ENCODE measurements at regions not wholly inside any gene's neighbourhood (a gene's known extent, or its start where the extent isn't known, plus 50 kb on each side); places are given as distances from the start of the nearest gene placed in this dataset.

GRCh38 chr9:82511626-82512025, 523.1 kb downstream of the SPATA31D1 start:
- Histone ChIP-seq H2AFZ (ENCODE audit: low read length) (no peak overlapping the region), H3K4me3 (replicated peaks in 1 of 4; ENCODE audit: control extremely low read depth in 1 of 4, insufficient read depth in 1 of 4, low read depth in 3 of 4, low read length in 4 of 4) (no peak overlapping the region), H3K4me2 (ENCODE audit: extremely low read depth, insufficient read depth, low read length) (no peak overlapping the region), H3K79me2 (ENCODE audit: control insufficient read depth, insufficient read depth, low read length) (no peaks in the 10 kb centered on the region), H3K9ac (ENCODE audit: insufficient read depth, low read length) (no peak overlapping the region), H3K36me3 (ENCODE audit: control insufficient read depth, insufficient read depth, low read length) (no peaks in the 10 kb centered on the region), H3K27ac (ENCODE audit: insufficient read depth, low read length) (no peak overlapping the region), H4K20me1 (ENCODE audit: control insufficient read depth, extremely low read depth, insufficient read depth, low read length) (no peaks in the 10 kb centered on the region), H3K9me3 (ENCODE audit: control insufficient read depth, insufficient read depth, low read depth, low read length) (no peaks in the 10 kb centered on the region), H3K4me1 (ENCODE audit: control insufficient read depth, extremely low read depth, insufficient read depth, low read length) (peaks cover 2% of the 10 kb centered on the region), H3K27me3 (ENCODE audit: control insufficient read depth, insufficient read depth, low read length) (no peaks in the 10 kb centered on the region)
- TF ChIP-seq, protein P1, sequence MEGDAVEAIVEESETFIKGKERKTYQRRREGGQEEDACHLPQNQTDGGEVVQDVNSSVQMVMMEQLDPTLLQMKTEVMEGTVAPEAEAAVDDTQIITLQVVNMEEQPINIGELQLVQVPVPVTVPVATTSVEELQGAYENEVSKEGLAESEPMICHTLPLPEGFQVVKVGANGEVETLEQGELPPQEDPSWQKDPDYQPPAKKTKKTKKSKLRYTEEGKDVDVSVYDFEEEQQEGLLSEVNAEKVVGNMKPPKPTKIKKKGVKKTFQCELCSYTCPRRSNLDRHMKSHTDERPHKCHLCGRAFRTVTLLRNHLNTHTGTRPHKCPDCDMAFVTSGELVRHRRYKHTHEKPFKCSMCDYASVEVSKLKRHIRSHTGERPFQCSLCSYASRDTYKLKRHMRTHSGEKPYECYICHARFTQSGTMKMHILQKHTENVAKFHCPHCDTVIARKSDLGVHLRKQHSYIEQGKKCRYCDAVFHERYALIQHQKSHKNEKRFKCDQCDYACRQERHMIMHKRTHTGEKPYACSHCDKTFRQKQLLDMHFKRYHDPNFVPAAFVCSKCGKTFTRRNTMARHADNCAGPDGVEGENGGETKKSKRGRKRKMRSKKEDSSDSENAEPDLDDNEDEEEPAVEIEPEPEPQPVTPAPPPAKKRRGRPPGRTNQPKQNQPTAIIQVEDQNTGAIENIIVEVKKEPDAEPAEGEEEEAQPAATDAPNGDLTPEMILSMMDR (conservative IDR thresholded peaks at IDR 0.05 in 1 of 2, IDR thresholded peaks at IDR 0.05 in 1 of 2; ENCODE audit: low read depth in 1 of 2, low read length in 2 of 2), result no peak
- no peak for TF ChIP-seq EZH2 (IDR thresholded peaks at IDR 0.05; ENCODE audit: low read length, missing control alignments)
- no peak for DNase-seq (ENCODE audit: low read depth in 2 of 2)

DNA sequence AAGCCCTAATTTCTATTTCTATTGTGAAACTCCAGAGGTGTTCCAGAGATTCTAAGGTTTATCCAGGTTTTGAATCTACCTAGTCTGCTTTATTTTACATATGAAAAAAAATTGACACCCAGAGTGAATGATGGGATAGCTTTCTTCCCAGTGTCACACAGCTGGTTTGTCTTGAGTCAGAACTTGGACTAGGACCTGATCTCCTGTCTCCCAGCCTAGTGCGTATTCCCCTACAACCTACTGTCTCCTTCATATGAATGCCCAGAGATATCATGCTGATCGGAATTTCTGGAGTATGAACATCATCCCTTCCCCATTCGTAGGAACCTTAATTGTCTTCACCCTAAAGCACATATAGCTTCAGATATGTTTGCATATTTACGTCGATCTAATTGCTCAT, 524.2 kb downstream of the SPATA31D1 start:
- Histone ChIP-seq H2AFZ (ENCODE audit: low read length) (no peak overlapping the region), H3K36me3 (ENCODE audit: control insufficient read depth, insufficient read depth, low read length) (no peaks in the 10 kb centered on the region), H3K9ac (ENCODE audit: insufficient read depth, low read length) (no peak overlapping the region), H3K9me3 (ENCODE audit: control insufficient read depth, insufficient read depth, low read depth, low read length) (no peaks in the 10 kb centered on the region), H3K27ac (ENCODE audit: insufficient read depth, low read length) (no peak overlapping the region), H3K4me3 (replicated peaks in 1 of 4; ENCODE audit: control extremely low read depth in 1 of 4, insufficient read depth in 1 of 4, low read depth in 3 of 4, low read length in 4 of 4) (no peak overlapping the region), H3K4me1 (ENCODE audit: control insufficient read depth, extremely low read depth, insufficient read depth, low read length) (peaks cover 2% of the 10 kb centered on the region), H3K79me2 (ENCODE audit: control insufficient read depth, insufficient read depth, low read length) (no peaks in the 10 kb centered on the region), H3K4me2 (ENCODE audit: extremely low read depth, insufficient read depth, low read length) (no peak overlapping the region), H4K20me1 (ENCODE audit: control insufficient read depth, extremely low read depth, insufficient read depth, low read length) (no peaks in the 10 kb centered on the region), H3K27me3 (ENCODE audit: control insufficient read depth, insufficient read depth, low read length) (no peaks in the 10 kb centered on the region)
- TF ChIP-seq EZH2 (IDR thresholded peaks at IDR 0.05; ENCODE audit: low read length, missing control alignments), result no peak
- TF ChIP-seq, protein P1 (conservative IDR thresholded peaks at IDR 0.05 in 1 of 2, IDR thresholded peaks at IDR 0.05 in 1 of 2; ENCODE audit: low read depth in 1 of 2, low read length in 2 of 2), result no peak
- peak in 1 of 2 donors; percentile 29 for DNase-seq (ENCODE audit: low read depth in 2 of 2)

DNA sequence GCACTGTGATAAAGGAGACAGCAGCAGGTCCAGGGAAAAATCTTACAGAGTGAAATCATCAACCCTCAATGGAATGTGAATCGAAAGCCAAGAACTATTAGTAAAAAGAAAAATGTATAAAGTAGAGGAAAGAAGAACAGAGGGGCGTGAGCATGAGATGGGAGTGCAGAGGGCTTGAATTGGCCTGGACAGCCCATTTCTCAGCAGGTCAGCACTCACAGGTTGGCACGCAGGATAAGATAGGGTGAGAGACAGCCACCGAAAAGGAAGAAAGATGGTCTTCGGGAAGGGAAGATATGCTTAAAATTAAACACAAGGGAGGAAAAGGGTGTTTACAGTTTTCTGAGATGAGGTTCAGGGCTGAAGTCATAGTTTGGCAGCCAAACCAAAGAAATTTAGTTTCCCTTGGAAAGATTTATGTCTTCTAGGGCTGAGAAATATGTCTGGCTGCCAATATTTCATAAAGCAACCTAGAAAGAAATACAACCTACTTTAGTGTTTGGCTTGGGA, 524.7 kb downstream of the SPATA31D1 start:
- Histone ChIP-seq H3K9me3 (ENCODE audit: control insufficient read depth, insufficient read depth, low read depth, low read length) (no peaks in the 10 kb centered on the region), H3K4me3 (replicated peaks in 1 of 4; ENCODE audit: control extremely low read depth in 1 of 4, insufficient read depth in 1 of 4, low read depth in 3 of 4, low read length in 4 of 4) (peak overlapping the region in 2 of 4 experiments; percentile 13 to 15), H3K9ac (ENCODE audit: insufficient read depth, low read length) (no peak overlapping the region), H3K79me2 (ENCODE audit: control insufficient read depth, insufficient read depth, low read length) (no peaks in the 10 kb centered on the region), H3K36me3 (ENCODE audit: control insufficient read depth, insufficient read depth, low read length) (no peaks in the 10 kb centered on the region), H3K27me3 (ENCODE audit: control insufficient read depth, insufficient read depth, low read length) (no peaks in the 10 kb centered on the region), H4K20me1 (ENCODE audit: control insufficient read depth, extremely low read depth, insufficient read depth, low read length) (no peaks in the 10 kb centered on the region), H3K4me2 (ENCODE audit: extremely low read depth, insufficient read depth, low read length) (peak overlapping the region; percentile 82), H3K4me1 (ENCODE audit: control insufficient read depth, extremely low read depth, insufficient read depth, low read length) (peaks cover 2% of the 10 kb centered on the region), H2AFZ (ENCODE audit: low read length) (peak overlapping the region; percentile 64), H3K27ac (ENCODE audit: insufficient read depth, low read length) (peak overlapping the region; percentile 29)
- TF ChIP-seq EZH2 (IDR thresholded peaks at IDR 0.05; ENCODE audit: low read length, missing control alignments), result no peak
- TF ChIP-seq, protein P1 (conservative IDR thresholded peaks at IDR 0.05 in 1 of 2, IDR thresholded peaks at IDR 0.05 in 1 of 2; ENCODE audit: low read depth in 1 of 2, low read length in 2 of 2), result no peak
- peak; percentile 74 to 89 for DNase-seq (ENCODE audit: low read depth in 2 of 2)
